Suppressor macrophage treated with lipopolysaccharide for 4 hours (primary cell): ENCODE measurements at regions not wholly inside any gene's neighbourhood (a gene's known extent, or its start where the extent isn't known, plus 50 kb on each side); places are given as distances from the start of the nearest gene placed in this dataset.
A peak's percentile ranks its signal among the peaks of the same experiment; 100 is the strongest.

Experiments used
- DNase-seq: peaks from one replicate; pipeline ENCODE4 v3.0.0-alpha.2; 2020

DNA sequence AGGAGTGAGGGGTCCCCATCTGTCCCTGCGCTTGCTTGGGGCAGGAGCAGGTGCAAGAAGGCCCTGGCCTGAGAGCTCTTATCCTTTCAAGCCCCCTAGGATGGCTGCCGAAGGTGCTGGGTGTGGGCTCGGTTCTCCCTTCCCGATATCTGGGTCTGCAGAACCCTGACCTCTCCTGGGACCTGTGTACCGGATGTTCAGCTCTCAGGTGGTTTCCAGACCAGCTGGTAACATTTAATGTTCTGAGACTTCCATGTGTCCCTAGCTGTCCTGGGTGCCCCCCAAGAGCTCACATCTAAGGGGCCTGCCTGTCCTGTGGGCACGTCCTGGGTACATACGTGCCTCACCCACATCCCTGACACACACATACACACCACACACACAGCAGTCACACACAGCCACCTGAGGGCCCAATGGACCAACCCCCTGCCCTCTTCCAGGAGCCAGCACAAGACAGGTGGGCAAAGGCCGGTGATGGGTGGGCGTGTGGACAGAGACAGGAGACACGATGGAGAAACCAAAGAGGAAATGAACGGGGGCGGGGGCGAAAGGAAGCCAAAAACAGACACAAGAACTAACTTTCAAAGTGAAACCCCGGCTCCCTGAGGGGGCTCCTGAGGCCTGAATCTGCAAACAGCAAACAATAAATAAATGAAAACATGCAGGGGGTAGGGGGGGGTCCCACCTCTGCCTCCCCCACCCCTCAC is 124.3 kb downstream of the PTPRS start:
- no peak for DNase-seq

DNA sequence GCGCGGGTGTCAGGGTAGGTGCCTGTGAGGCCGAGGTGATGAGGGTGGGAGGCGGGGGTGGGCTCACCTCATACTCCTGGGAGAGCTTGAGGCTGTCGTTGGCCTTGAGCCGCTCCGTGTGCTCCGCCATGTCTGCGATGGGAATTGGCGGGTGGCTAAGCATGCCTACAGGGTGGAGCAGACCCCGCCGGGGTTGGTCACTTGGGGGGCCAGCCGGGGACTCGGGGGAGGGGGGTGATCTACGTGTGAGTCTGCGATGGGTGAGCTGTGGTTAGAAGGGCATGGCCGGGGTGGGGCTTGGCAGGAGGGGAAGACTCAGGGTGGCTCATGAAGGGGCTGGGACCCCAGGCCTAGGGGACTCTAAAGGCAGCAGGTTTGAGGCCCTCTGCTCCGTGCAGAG is 125.2 kb downstream of the PTPRS start:
- no peak for DNase-seq

DNA sequence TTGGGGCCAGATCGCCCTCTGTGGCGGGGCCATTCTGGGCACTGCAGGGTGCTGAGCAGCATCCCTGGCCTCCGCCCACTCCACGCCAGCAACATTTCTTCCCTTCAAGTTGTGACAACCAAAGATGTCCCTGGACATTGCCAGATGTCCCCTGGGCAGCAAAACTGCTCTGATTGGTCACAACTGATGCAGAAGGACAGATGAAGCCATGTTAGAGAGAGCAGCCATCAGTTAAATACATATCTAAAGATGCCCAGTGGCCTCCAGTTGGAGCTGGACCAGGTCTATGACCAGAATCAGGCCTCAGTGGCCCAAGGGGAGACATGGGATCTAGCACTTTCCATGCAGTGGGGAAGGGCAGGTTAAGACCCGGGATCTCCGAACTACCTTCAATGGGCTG is 125.7 kb downstream of the PTPRS start:
- DNase-seq, result no peak

DNA sequence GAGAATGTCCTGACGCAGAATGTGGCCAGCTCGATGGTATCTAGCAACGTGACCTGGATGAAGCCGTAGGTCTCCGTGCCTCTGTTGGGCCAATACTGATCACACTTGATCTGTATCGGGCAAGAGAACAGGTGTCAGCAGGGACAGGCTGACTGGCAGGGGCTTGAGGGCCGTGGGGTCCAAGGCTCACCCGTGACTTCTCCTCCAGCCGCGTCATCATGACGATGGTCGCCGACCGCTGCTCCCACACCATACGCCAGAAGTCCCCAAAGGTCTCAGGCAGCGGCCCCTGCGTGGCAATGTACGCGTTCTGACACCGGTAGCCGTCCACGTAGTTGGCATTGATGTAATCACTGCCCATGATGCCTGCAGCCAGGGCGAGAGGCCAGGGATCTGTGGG is 126.2 kb downstream of the PTPRS start:
- no peak for DNase-seq

DNA sequence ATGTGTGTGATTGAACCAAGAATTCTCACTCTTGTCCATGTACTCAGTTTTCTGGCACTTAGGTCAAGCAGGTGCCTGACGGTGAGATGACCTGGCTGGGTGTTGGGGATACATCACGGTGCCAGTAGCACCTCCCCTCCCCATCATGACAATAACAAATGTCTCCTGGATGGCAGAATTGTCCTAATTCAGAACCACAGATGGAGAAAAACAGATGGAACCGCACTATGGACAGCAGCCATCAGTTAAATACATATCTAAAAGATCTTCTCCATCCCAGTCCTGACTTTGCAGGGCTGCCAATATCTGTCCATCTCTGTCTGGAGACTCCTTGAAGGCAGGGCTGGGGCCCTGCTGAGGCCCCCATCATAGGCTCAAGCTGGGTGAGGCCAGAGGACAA is 126.9 kb downstream of the PTPRS start:
- no peak for DNase-seq

DNA sequence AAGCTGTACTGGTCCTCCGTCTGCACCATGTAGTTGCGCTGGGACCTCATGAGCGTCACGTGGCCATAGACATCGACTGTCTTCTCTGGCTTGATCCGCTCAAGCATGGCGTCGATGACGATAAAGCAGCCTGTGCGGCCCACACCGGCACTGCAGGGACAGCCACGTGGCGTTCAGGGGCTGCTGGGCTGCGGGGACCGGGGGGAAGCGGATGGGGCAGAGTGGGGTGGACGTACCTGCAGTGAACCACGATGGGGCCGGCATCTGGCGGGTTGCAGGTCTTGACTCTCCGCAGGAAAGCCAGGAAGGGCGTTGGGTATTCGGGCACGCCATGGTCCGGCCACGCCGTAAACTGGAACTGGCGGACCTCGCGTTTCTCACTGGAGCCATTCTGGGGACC is 128.5 kb downstream of the PTPRS start:
- no peak for DNase-seq

DNA sequence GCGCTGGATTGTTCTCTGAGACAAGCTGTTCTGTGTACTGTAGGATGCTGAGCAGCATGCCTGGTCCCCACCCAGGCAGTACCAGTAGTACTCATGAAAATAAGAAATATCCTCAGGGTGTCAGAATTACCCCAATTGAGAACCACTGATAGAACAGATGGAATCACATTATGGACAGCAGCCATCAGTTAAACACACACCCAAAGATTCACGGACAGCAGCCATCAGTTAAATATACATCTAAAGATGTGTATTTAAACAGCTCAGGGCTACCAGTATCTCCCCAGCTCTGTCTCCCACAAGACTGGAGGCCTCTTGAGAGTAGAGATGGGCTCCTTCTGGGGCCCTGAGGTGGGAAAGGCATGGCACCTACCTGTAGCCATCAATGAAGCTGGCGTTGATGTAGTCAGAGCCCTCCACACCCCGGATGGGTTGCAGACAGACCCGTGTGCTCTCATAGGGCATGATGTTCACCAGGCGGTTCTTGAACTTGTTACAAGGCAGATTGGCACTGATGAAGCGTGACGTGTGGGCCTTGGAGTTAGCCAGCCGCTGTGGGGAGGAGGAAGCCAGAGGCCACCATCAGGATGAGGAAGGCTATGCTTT is 129.3 kb downstream of the PTPRS start:
- no peak for DNase-seq

DNA sequence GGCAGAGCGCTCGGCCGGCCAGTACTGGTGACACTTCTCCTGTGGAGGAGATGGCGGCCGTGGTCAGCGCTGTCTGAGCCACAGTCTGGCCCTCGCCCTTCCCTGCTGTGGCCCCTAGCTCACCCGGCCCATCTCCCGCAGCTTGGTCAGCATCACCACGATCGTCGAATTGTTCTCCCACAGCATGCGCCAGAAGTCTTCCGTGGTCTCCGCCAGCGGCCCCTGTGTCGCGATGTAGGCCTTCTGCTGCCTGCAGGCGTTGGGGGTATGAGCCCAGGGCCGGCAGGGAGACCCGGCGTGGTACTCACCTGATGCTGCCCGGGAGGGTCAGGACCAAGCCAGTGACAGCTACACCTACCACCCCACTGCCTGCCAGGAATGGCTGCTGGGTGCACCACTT is 130.1 kb downstream of the PTPRS start:
- DNase-seq, result no peak

DNA sequence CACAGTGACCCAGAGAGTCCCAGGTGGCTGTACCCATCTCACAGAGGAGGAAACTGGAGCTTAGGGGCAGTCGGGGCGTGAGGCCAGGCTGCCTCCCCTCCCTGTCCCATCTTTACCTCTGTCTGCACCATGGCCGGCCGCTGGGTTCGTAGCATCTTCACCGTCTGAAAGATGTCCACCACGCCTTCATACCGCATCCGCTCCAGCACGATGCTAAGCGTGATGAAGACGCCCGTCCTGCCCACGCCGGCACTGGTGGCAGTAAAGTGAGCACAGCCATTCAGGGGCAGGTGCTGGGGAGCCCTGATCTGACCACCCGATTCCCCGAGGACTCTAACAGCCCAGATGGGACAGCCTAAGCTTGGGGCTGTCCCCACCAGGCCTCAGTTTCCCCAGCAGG is 132.8 kb downstream of the PTPRS start:
- DNase-seq, result no peak

DNA sequence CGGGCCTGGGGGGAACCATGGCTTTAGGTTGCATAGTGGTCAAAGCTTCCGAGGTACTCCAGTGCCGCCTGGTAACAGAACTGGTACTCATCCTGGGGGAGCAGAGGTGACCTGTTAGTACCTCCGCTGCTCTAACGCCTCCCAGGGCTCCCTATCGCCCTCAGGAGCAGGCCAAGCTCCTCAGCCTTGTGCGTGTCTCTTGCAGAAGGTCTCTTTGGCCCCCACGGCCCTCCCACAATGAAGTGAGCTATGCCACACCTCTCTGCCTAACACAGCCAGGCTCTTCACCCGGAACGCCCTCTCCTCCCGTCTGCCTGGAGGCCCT is 133.9 kb downstream of the PTPRS start:
- DNase-seq, result no peak

DNA sequence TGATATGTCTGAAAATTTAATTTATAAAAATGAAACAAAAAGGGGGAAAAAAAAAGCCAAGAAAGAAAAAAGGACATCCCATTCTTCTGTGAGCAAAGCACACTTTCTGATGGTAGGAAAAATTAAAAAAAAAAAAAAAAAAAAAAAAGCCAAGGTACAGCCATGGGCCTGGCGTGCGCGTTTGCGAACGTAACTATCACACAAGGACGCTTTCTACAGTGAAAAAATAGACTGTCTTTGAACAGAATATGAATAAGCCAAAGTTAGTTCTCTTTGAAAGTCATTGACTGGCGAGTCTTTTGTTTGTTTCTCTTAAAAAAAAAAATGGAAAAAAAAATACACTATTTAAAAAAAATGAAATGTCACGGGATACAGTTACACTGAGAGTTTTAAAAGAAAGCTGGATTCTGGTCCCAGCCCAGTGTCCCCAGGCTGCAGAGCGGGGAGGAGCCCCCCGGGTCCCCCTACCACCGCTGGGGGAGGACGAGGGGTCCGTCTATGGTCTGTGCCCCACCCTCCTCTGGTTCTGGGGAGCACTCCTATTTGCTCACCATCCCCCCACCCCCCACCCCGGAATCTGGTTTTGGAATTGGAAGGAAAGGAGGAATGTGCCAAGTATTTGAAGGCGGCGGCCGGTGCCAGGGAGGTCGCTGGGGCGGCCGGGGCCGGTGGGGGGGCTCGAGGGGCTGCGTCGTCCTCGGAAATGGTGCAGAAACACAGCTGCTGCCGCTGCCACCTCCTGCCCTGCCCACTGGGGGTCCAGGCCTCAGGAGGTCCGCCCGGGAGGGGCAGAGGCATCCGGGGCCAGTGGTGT is 134.5 kb downstream of the PTPRS start:
- no peak for DNase-seq

DNA sequence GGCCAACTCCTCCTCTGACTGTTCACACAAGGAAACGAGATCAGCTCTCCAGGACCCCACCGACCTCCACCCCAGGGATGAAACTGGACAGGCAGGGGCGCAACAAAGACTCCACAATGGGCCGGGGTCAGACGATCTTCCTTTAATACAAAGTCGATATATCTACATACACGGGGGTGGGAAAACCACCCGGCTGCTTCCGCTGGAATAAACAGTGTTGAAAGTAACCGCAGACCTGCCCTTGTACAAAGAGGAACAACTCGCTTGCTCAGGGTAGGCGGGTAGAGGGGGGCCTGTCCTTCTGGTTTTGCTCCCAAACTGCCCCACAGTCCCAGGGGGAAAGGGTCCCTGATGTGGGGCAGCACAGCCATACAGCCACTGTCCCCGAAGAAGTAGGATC is 135.2 kb downstream of the PTPRS start:
- peak; percentile 16 for DNase-seq

DNA sequence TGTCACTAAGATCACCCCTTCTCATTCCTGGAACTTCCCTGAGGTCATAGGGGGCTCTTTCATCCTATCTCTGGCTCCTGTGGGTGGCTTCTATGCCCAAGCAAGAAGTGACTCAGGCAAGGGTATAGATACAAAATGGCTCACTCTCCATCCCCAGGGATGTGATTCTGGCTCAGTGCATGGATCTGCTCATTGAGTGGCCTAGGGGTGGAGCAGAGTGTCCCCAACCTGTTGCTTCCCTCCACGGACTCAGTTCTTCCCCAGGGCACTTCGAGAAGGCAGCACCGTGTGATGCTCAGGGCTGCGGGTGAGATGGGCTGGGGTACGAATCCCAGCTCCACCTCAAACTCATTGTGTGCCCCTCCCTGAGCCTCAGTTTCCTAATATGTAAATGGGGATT is 136.4 kb downstream of the PTPRS start:
- no peak for DNase-seq
